ENCODE measurements at regions not wholly inside any gene's neighbourhood (a gene's known extent, or its start where the extent isn't known, plus 50 kb on each side); places are given as distances from the start of the nearest gene placed in this dataset.
A peak's percentile ranks its signal among the peaks of the same experiment; 100 is the strongest.

DNA sequence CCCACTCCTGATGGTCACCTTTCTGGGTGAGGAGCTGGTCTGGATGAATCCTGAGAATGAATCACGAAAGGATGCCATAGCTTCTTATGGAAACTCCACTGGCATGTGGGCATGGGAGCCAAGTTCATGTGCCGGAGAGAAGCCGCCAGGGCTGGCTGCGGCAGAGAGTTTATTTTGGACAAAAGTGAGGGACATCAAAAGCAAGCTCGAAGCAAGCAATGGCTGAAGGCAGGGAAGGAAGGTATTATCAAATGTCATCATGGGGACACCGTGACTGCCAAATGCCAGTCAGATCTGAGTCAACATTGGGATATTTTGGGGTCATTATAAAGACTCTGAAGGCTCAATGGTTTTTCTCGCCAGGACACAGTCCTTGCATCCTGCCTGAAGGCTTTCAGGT lies 249.1 kb downstream of the QKI start:
- no peak for DNase-seq

- no peak for DNase-seq
Measured at GRCh38 chr6:163662604-163663225, 248.2 kb downstream of the QKI start.

GRCh38 chr6:163661272-163661671 lies 246.8 kb downstream of the QKI start:
- DNase-seq: no peak

- no peak for DNase-seq
Measured at GRCh38 chr6:163659803-163660202, 245.3 kb downstream of the QKI start.

GRCh38 chr6:163655217-163656121 lies 241.0 kb downstream of the QKI start:
- DNase-seq: peak; percentile 3

- no peak for DNase-seq
Measured at GRCh38 chr6:163651915-163652668, 237.6 kb downstream of the QKI start.

GRCh38 chr6:163651426-163651825 lies 236.9 kb downstream of the QKI start:
- no peak for DNase-seq

DNA sequence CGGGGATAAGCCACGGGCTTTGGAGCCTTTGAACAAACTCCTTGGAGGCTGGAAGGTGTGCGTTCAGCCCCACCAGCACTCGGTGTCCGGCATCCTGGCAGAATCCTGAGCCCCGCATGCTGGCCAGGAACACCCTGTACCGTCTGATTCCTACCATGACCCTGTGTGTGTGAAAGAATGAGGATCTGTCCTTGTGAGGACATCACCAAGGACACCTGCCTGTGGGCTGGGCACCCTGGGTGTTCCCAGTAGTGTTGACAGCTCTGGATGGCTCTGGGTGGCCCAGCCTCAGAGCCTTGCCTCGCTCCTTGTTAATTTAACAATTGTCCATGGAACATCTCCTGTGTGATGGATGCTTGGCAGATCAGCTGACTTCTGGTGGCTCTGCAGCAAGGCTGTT lies 234.3 kb downstream of the QKI start:
- no peak for DNase-seq

DNA sequence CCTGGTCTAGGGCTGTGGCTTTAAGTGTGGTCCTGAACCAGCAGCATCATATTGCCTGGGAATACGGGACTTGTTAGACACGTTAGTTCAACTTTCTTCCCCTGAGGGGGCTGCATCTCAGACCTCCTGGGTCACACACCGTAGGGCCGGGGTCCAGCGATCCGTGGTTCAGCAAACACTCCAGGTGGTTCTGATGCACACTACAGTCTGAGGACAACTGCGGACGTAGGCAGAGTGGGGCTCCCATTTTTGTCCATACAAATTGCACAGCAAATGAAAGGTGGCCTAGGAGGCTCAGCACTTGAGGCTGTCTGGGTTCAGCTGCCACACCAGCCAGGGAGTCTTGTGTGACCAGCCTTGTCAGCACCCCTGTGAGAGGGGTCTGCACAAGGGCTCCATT lies 233.1 kb downstream of the QKI start:
- no peak for DNase-seq

DNA sequence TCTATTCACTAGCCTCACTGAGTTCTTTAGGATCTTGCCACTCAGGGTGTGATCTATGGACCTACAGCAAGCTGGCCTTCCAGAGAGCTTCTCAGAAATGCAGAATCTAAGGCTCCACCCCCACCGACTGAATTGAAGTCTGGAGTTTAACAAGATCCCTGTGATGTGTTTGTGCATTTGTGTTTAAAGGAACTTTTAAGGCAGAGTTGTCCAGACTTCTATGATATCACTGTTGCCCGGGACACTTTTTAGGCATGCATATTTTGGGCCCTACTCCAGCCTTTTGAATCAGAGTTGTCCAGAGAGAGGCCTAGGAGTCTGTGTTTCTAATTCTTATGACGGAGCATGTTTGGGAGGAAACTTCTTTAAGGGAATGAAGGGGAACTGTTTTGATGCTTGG lies 232.3 kb downstream of the QKI start:
- no peak for DNase-seq

GRCh38 chr6:163646133-163646532 lies 231.6 kb downstream of the QKI start:
- no peak for DNase-seq

DNA sequence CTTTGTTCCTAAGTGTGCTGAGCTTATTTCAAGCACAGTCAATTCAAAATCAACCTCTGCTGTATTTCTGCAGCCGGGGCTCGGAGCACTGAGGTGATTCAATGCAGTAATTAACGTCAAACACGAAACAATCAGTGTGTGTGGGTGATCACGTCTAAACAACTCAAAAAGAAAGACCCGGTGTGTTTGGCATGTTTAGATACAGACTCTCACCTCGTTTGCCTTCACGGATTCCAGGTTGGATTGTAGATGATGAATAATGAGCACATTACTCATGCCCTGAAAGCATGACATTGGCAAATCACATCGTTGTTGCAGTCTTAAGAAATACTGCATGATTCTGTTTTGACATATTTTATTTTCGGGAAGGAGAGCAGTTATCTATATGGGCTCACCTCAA lies 231.0 kb downstream of the QKI start:
- DNase-seq: no peak

- DNase-seq: no peak
Measured at GRCh38 chr6:163643866-163644265, 229.3 kb downstream of the QKI start.

GRCh38 chr6:163641706-163642105 lies 227.2 kb downstream of the QKI start:
- DNase-seq: no peak

DNA sequence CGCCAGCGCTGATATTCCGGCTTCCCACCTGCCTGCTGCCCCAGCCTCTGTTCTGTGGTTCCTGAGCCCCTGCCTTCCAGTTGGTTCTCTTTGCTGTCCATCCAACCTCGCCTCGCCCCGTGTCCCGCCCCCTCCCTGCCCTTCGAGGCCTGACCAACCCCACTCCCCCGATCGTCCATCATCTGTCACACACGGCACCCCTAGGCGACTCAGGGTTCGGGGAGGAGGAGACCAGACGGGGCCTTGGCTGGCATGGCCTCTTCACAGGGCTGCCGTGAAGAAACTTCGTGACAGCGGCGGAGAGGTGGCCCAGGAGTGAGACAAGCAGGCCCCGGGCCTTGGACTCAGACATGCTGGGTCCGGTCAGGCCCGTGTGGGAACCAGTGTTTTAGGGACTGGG lies 226.1 kb downstream of the QKI start:
- no peak for DNase-seq

DNA sequence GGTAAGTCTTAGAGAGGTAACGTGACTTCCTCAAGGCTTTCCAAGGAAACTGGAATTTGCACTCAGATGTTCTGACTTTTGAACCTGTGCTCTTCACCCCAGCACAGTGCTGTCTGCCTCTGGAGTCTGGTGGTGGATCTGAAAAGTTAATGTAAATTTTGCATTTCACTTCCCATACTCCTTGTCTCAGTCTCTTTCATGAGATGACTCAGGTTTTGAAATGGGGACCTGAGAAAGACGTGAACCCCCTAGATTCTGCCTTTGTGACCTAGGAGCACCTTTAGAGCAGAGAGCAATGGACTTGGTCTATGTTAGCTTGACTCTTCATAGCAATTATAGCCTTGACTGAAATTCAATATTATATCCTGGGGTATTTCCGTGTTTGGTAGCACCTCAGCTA lies 223.0 kb downstream of the QKI start:
- no peak for DNase-seq

GRCh38 chr6:163635731-163636364 lies 221.3 kb downstream of the QKI start:
- DNase-seq: no peak

DNA sequence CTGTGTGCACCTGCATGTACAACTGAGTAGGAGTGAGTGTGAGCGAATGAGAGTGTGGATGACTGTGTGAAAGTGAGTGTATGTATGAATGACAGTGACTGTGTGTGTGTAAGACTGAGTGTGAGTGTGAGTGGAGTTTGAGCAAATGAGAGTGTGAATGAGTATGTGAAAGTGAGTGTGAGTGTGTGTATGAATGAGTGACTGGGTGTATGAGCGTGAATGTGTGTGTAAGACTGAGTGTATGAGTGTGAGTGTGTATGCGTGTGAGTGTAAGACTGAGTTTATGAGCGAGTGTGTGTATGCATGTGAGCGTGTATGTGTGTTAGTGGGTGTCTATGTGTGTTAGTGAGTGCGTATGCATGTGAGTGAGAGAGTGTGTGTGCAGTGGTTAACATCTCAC lies 220.8 kb downstream of the QKI start:
- DNase-seq: no peak

DNA sequence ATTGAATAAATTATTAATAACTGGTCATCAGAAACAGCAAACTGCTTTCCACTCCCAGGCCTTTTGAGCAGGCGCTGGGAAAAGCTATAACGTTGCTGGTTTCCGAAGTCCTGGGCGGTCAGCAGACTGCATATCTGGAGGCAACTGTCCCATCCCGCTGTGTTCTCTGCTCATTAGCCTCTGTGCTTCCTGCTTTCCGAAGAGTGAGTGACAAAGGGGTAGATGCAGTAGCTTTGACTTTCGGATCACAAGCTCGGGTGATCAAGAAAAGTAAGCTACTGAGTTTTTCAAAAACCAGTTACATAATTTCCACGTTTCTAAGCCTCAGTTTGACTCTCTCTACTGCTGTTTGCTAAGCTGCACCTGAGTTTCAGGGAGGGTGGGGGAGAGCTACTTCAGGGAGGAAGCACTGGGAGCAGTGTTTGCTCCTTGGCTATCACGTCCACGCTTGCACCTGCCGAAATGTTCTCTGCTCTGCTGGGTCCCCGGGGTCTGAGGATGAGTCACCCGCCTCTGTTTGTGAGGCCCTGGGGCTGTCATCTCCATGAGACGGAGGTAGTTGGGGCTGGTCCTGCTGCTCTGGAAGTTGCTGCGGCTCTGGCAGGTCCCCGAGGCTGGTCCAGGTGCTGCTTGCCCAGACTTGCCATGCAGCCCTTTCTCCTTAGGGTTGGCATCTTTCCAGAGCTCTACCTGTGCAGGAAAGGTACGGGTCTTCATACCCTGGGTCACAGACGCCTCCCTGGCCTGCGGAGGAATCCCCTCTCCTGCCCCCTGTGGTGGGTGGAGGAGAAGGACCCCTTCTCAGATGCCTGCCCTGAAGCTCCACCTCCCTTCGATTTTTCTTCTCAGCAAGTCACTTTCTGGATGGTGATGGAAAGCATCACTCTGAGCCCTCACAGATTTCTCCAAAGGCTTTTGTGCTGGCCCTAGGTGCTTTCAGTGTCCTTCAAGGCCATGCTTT lies 220.0 kb downstream of the QKI start:
- DNase-seq: no peak

DNA sequence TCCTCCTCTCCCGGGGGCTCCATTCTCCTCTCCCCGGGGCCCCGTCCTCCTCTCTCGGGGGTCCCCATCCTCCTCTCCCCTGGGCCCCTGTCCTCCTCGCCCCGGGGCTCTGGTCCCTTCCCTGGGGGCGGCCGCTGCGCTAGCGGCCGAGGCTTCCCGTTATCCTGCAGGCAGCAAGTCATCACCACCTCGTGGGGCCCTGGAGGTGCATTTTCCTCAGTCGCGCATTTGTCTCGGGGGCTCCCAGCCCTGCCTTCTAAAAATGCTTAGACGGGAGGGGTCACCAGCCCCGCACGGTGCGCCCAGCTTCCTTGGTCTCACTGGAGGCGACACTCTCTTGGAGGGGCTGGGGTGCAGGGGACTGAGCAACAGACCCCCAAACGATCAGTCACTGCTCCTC lies 216.5 kb downstream of the QKI start:
- no peak for DNase-seq

- no peak for DNase-seq
Measured at GRCh38 chr6:163630572-163630971, 216.1 kb downstream of the QKI start.

GRCh38 chr6:163630096-163630495 lies 215.6 kb downstream of the QKI start:
- no peak for DNase-seq

Measured in hematopoietic multipotent progenitor cell treated with erythropoietin and hydrocortisone succinate and interleukin-3 and kit ligand, for 8 days (in vitro differentiated cells).